H1 (cell line): ENCODE measurements at regions not wholly inside any gene's neighbourhood (a gene's known extent, or its start where the extent isn't known, plus 50 kb on each side); places are given as distances from the start of the nearest gene placed in this dataset.

Experiments
- CREB1 ChIP-seq: IDR thresholded peaks from 2 replicates; pipeline ENCODE4 v1.6.1; 2012; ENCODE audit warnings: inconsistent platforms
- NRF1 ChIP-seq: IDR thresholded peaks from 2 replicates; pipeline ENCODE4 v1.6.1; 2011; ENCODE audit warnings: mild to moderate bottlenecking, low read depth, low read length, improper control_type of control experiment

GRCh38 chr10:9285690-9286089 lies 1231.2 kb downstream of the GATA3 start (continued):
- no peak for TF ChIP-seq NRF1
- TF ChIP-seq CREB1: no peak
